Nephron progenitor cell (in vitro differentiated cells): ENCODE measurements at regions not wholly inside any gene's neighbourhood (a gene's known extent, or its start where the extent isn't known, plus 50 kb on each side); places are given as distances from the start of the nearest gene placed in this dataset.

Source experiments
- DNase-seq: peaks from one replicate; pipeline ENCODE4 v3.0.0; 2021
- H3K27ac Mint-ChIP-seq: 2 replicates; pipeline ENCODE4 v1.8.0; 2021; ENCODE audit warnings: mild to moderate bottlenecking, moderate library complexity, mixed read lengths
- H3K27me3 Mint-ChIP-seq: 2 replicates; pipeline ENCODE4 v1.8.0; 2021; ENCODE audit warnings: mild to moderate bottlenecking, low read depth, mixed read lengths; ENCODE audit not compliant: poor library complexity
- H3K36me3 Mint-ChIP-seq: 2 replicates; pipeline ENCODE4 v1.8.0; 2021; ENCODE audit warnings: low read depth, mixed read lengths
- H3K4me1 Mint-ChIP-seq: 2 replicates; pipeline ENCODE4 v1.8.0; 2021; ENCODE audit warnings: mixed read lengths
- H3K4me3 Mint-ChIP-seq: 2 replicates; pipeline ENCODE4 v1.8.0; 2021; ENCODE audit warnings: mild to moderate bottlenecking, moderate library complexity, mixed read lengths
- H3K9me3 Mint-ChIP-seq: 2 replicates; pipeline ENCODE4 v1.8.0; 2021; ENCODE audit warnings: mild to moderate bottlenecking, moderate library complexity, mixed read lengths
- CTCF ChIP-seq: fragments of 200-600 bp; sonication (generic); IDR thresholded peaks from 2 replicates; pipeline ENCODE4 v1.5.0; 2021; ENCODE audit warnings: antibody characterized with exemption

GRCh38 chr13:33340631-33341030 lies 55.1 kb upstream of the STARD13 start:
- TF ChIP-seq CTCF, result no peak
- H3K36me3 Mint-ChIP-seq, result no peaks in the 10 kb centered on the region

GRCh38 chr13:33341861-33342452 lies 56.4 kb upstream of the STARD13 start:
- H3K27ac Mint-ChIP-seq, result no peak overlapping the region
- H3K4me3 Mint-ChIP-seq, result no peak overlapping the region
- no peaks in the 10 kb centered on the region for H3K9me3 Mint-ChIP-seq
- peaks cover 6% of the 10 kb centered on the region for H3K4me1 Mint-ChIP-seq
- DNase-seq, result no peak
- no peaks in the 10 kb centered on the region for H3K36me3 Mint-ChIP-seq
- peaks cover 5% of the 10 kb centered on the region for H3K27me3 Mint-ChIP-seq
- no peak for TF ChIP-seq CTCF

More at GRCh38 chr13:33340631-33341030, 55.1 kb upstream of the STARD13 start:
- DNase-seq, result no peak
- H3K27me3 Mint-ChIP-seq, result peaks cover 5% of the 10 kb centered on the region
- no peaks in the 10 kb centered on the region for H3K9me3 Mint-ChIP-seq
- H3K27ac Mint-ChIP-seq, result no peak overlapping the region
- H3K4me3 Mint-ChIP-seq, result no peak overlapping the region
- peaks cover 6% of the 10 kb centered on the region for H3K4me1 Mint-ChIP-seq

- no peak overlapping the region for H3K27ac Mint-ChIP-seq
- H3K27me3 Mint-ChIP-seq, result peaks cover 37% of the 10 kb centered on the region
- no peaks in the 10 kb centered on the region for H3K36me3 Mint-ChIP-seq
- H3K9me3 Mint-ChIP-seq, result peaks cover 4% of the 10 kb centered on the region
- H3K4me3 Mint-ChIP-seq, result no peak overlapping the region
- H3K4me1 Mint-ChIP-seq, result peaks cover 8% of the 10 kb centered on the region
- no peak for DNase-seq
- TF ChIP-seq CTCF, result no peak
Observed at GRCh38 chr13:33345842-33346241, 60.3 kb upstream of the STARD13 start.

GRCh38 chr13:33347861-33348260 lies 62.3 kb upstream of the STARD13 start:
- Mint-ChIP-seq H3K4me3 (no peak overlapping the region), H3K27me3 (peaks cover 57% of the 10 kb centered on the region), H3K4me1 (peaks cover 10% of the 10 kb centered on the region), H3K36me3 (no peaks in the 10 kb centered on the region), H3K9me3 (peaks cover 4% of the 10 kb centered on the region), H3K27ac (no peak overlapping the region)
- TF ChIP-seq CTCF, result no peak
- no peak for DNase-seq

- no peak for TF ChIP-seq CTCF
- DNase-seq, result no peak
- peaks cover 10% of the 10 kb centered on the region for H3K4me1 Mint-ChIP-seq
- peaks cover 4% of the 10 kb centered on the region for H3K9me3 Mint-ChIP-seq
- peaks cover 61% of the 10 kb centered on the region for H3K27me3 Mint-ChIP-seq
- H3K36me3 Mint-ChIP-seq, result no peaks in the 10 kb centered on the region
- no peak overlapping the region for H3K27ac Mint-ChIP-seq
- H3K4me3 Mint-ChIP-seq, result no peak overlapping the region
Observed at GRCh38 chr13:33348366-33348765, 62.8 kb upstream of the STARD13 start.

- DNase-seq, result peak; percentile 6
- Mint-ChIP-seq H3K27ac (no peak overlapping the region), H3K9me3 (peaks cover 4% of the 10 kb centered on the region), H3K4me3 (peak overlapping the region; percentile 75), H3K27me3 (peaks cover 67% of the 10 kb centered on the region), H3K4me1 (peaks cover 10% of the 10 kb centered on the region), H3K36me3 (no peaks in the 10 kb centered on the region)
- TF ChIP-seq CTCF, result no peak
Observed at GRCh38 chr13:33349288-33349985, 63.9 kb upstream of the STARD13 start.
